H9 (cell line): ENCODE measurements at regions not wholly inside any gene's neighbourhood (a gene's known extent, or its start where the extent isn't known, plus 50 kb on each side); places are given as distances from the start of the nearest gene placed in this dataset.

Experiments
- DNase-seq: peaks from one replicate; pipeline ENCODE4 v3.0.0-alpha.2; 2017
- H2AFZ ChIP-seq: one replicate; pipeline ENCODE4 v1.6.1; 2013; ENCODE audit warnings: mild to moderate bottlenecking, low read length, control low read depth, moderate library complexity
- H2AK5ac ChIP-seq: 2 replicates; pipeline ENCODE4 v1.6.1; 2013; ENCODE audit warnings: low read length, control low read depth, mixed read lengths; ENCODE audit not compliant: insufficient read length
- H2BK120ac ChIP-seq: one replicate; pipeline ENCODE4 v1.6.1; 2013; ENCODE audit warnings: low read depth, mild to moderate bottlenecking, low read length, control low read depth, inconsistent platforms; ENCODE audit not compliant: poor library complexity, severe bottlenecking
- H2BK12ac ChIP-seq: 2 replicates; pipeline ENCODE4 v1.6.1; 2013; ENCODE audit warnings: low read length, control low read depth, mixed read lengths, low read depth; ENCODE audit not compliant: insufficient read length
- H2BK15ac ChIP-seq: 2 replicates; pipeline ENCODE4 v1.6.1; 2013; ENCODE audit warnings: low read depth, low read length, control low read depth
- H2BK20ac ChIP-seq: one replicate; pipeline ENCODE4 v1.6.1; 2013; ENCODE audit warnings: low read depth, mild to moderate bottlenecking, low read length, control low read depth, inconsistent platforms; ENCODE audit not compliant: poor library complexity, severe bottlenecking
- H2BK5ac ChIP-seq: 2 replicates; pipeline ENCODE4 v1.6.1; 2013; ENCODE audit warnings: low read length, control low read depth, mixed read lengths; ENCODE audit not compliant: insufficient read length
- H3K14ac ChIP-seq: 2 replicates; pipeline ENCODE4 v1.6.1; 2013; ENCODE audit warnings: low read length, control low read depth; ENCODE audit not compliant: insufficient read depth
- H3K18ac ChIP-seq: 2 replicates; pipeline ENCODE4 v1.6.1; 2013; ENCODE audit warnings: low read depth, mild to moderate bottlenecking, mixed read lengths, low read length, control low read depth; ENCODE audit not compliant: insufficient read length
- H3K23ac ChIP-seq: 2 replicates; pipeline ENCODE4 v1.6.1; 2013; ENCODE audit warnings: low read length, control low read depth, mixed read lengths, low read depth; ENCODE audit not compliant: insufficient read length
- H3K23me2 ChIP-seq: 2 replicates; pipeline ENCODE4 v1.6.1; 2013; ENCODE audit warnings: low read depth, mild to moderate bottlenecking, mixed read lengths, low read length, control low read depth; ENCODE audit not compliant: insufficient read length, poor library complexity, severe bottlenecking
- H3K27ac ChIP-seq: 2 replicates; pipeline ENCODE4 v1.5.1; 2013; ENCODE audit warnings: low read length, control low read depth, mixed read lengths, low read depth; ENCODE audit not compliant: insufficient read length
- H3K27me3 ChIP-seq: 2 replicates; pipeline ENCODE4 v1.6.1; 2013; ENCODE audit warnings: low read length, control low read depth, inconsistent platforms; ENCODE audit not compliant: insufficient read depth
- H3K4ac ChIP-seq: 2 replicates; pipeline ENCODE4 v1.6.1; 2013; ENCODE audit warnings: low read depth, mild to moderate bottlenecking, control low read depth, inconsistent platforms, low read length, moderate library complexity
- H3K4me1 ChIP-seq: 2 replicates; pipeline ENCODE4 v1.6.1; 2013; ENCODE audit warnings: low read length, control low read depth, inconsistent platforms; ENCODE audit not compliant: insufficient read depth
- H3K4me2 ChIP-seq: 2 replicates; pipeline ENCODE4 v1.6.1; 2013; ENCODE audit warnings: low read length, control low read depth, mixed read lengths; ENCODE audit not compliant: insufficient read length, insufficient read depth
- H3K56ac ChIP-seq: 2 replicates; pipeline ENCODE4 v1.6.1; 2013; ENCODE audit warnings: low read depth, mild to moderate bottlenecking, mixed read lengths, low read length, control low read depth; ENCODE audit not compliant: insufficient read length
- H3K79me1 ChIP-seq: 2 replicates; pipeline ENCODE4 v1.6.1; 2013; ENCODE audit warnings: low read depth, mild to moderate bottlenecking, moderate library complexity, low read length, control low read depth, inconsistent platforms; ENCODE audit not compliant: insufficient read depth, poor library complexity, severe bottlenecking
- H3K79me2 ChIP-seq: 2 replicates; pipeline ENCODE4 v1.6.1; 2013; ENCODE audit warnings: low read length, control low read depth, inconsistent platforms; ENCODE audit not compliant: insufficient read depth
- H3K9ac ChIP-seq: 2 replicates; pipeline ENCODE4 v1.6.1; 2013; ENCODE audit warnings: low read length, control low read depth, mixed read lengths; ENCODE audit not compliant: insufficient read length; ENCODE audit errors: extremely low read depth
- H3K9me3 ChIP-seq: one replicate; pipeline ENCODE4 v1.6.1; 2013; ENCODE audit warnings: low read depth, low read length, inconsistent platforms; ENCODE audit not compliant: control insufficient read depth
- H3T11ph ChIP-seq: one replicate; pipeline ENCODE4 v1.6.1; 2013; ENCODE audit warnings: mild to moderate bottlenecking, low read length, control low read depth, inconsistent platforms
- H4K20me1 ChIP-seq: one replicate; pipeline ENCODE4 v1.6.1; 2013; ENCODE audit not compliant: control insufficient read depth, insufficient read length, insufficient read depth
- H4K5ac ChIP-seq: 2 replicates; pipeline ENCODE4 v1.6.1; 2013; ENCODE audit warnings: low read depth, mild to moderate bottlenecking, mixed read lengths, low read length, control low read depth; ENCODE audit not compliant: insufficient read length
- H4K8ac ChIP-seq: replicated peaks from 2 replicates; pipeline ENCODE4 v1.6.1; 2013; ENCODE audit warnings: low read length, control low read depth, mixed read lengths, low read depth; ENCODE audit not compliant: insufficient read length
- H4K91ac ChIP-seq: 2 replicates; pipeline ENCODE4 v1.6.1; 2013; ENCODE audit warnings: low read depth, mild to moderate bottlenecking, moderate library complexity, mixed read lengths, low read length, control low read depth; ENCODE audit not compliant: insufficient read length
- H3K27ac Mint-ChIP-seq, 3 experiments: 2 replicates in 2 of 3; 3 replicates in 1 of 3; pipeline ENCODE4 v1.8.0; 2020 to 2021; ENCODE audit warnings: mixed read lengths in 3 of 3, mild to moderate bottlenecking in 1 of 3, moderate library complexity in 1 of 3
- H3K27me3 Mint-ChIP-seq: 2 replicates; pipeline ENCODE4 v1.8.0; 2021; ENCODE audit warnings: low read depth, mild to moderate bottlenecking, moderate library complexity, mixed read lengths
- H3K36me3 Mint-ChIP-seq, 3 experiments: 2 replicates in 2 of 3; 3 replicates in 1 of 3; pipeline ENCODE4 v1.8.0; 2020 to 2021; ENCODE audit warnings: low read depth in 3 of 3, mixed read lengths in 3 of 3; ENCODE audit not compliant: insufficient read depth in 1 of 3
- H3K4me1 Mint-ChIP-seq, 2 experiments: 2 replicates each; pipeline ENCODE4 v1.8.0; 2020; ENCODE audit warnings: mixed read lengths in 2 of 2
- H3K4me3 Mint-ChIP-seq, 2 experiments: 2 replicates in 1 of 2; 3 replicates in 1 of 2; pipeline ENCODE4 v1.8.0; 2020 to 2021; ENCODE audit warnings: mild to moderate bottlenecking in 2 of 2, mixed read lengths in 2 of 2, moderate library complexity in 1 of 2
- H3K9me3 Mint-ChIP-seq, 2 experiments: 2 replicates in 1 of 2; 3 replicates in 1 of 2; pipeline ENCODE4 v1.8.0; 2020; ENCODE audit warnings: mild to moderate bottlenecking in 2 of 2, mixed read lengths in 2 of 2, moderate library complexity in 1 of 2
- WGBS: extraction: QIAGEN DNeasy Blood & Tissue Kit; methylation state at CpG from one replicate; pipeline ENCODE4 v1.1.7; 2013; ENCODE audit warnings: missing lambda C conversion rate, low lambda C conversion rate, mixed read lengths; ENCODE audit not compliant: insufficient read length; ENCODE audit errors: extremely low coverage; 5-methylcytosine and 5-hydroxymethylcytosine counted together
- TF ChIP-seq, protein P1 (sequence below): fragments of 200-600 bp; sonication (generic); conservative IDR thresholded peaks from 3 replicates; pipeline ENCODE4 v1.8.0; 2021; ENCODE audit warnings: antibody characterized with exemption, mild to moderate bottlenecking

DNA sequence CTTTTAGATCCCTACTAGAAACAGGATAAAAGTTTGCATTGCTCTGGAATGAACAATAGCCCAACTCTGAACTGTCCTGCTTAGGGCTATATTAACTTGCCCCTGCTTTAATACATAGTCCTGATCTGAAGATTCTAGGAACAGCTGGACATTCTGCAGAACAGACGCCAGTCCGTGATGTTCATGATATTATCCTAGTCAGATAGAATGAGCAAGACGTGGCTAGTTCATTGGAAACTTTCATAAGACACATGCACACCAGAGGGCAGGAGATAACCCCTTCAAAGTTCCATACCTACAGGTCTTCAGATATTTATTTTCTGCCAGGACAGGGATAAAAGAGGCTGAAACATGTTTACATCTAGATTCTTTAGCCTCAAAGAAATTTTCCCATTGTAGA lies 75.5 kb upstream of the CLNK start:
- H3K56ac ChIP-seq, result no peak overlapping the region
- no peak overlapping the region for H3K4me2 ChIP-seq
- no peak overlapping the region for H3T11ph ChIP-seq
- no peak overlapping the region for H2BK15ac ChIP-seq
- no peak overlapping the region for H3K23ac ChIP-seq
- H2AK5ac ChIP-seq, result no peak overlapping the region
- Mint-ChIP-seq H3K9me3 (peaks cover 0 to 2% of the 10 kb centered on the region in 2 experiments; a peak in 1 of 5 replicates), H3K36me3 (no peaks in the 10 kb centered on the region; a peak in 1 of 7 replicates), H3K4me3 (no peak overlapping the region), H3K27me3 (no peaks in the 10 kb centered on the region), H3K27ac (no peak overlapping the region), H3K4me1 (peaks cover 7 to 8% of the 10 kb centered on the region in 2 experiments; a peak in 2 of 4 replicates)
- H3K4me1 ChIP-seq, result no peaks in the 10 kb centered on the region
- no peak overlapping the region for H4K5ac ChIP-seq
- H3K23me2 ChIP-seq, result no peaks in the 10 kb centered on the region
- H2BK12ac ChIP-seq, result no peak overlapping the region
- H3K14ac ChIP-seq, result no peak overlapping the region
- no peak for DNase-seq
- no peak overlapping the region for H3K27ac ChIP-seq
- no peak overlapping the region for H4K91ac ChIP-seq
- no peaks in the 10 kb centered on the region for H3K79me2 ChIP-seq
- no peaks in the 10 kb centered on the region for H3K27me3 ChIP-seq
- H2BK120ac ChIP-seq, result no peak overlapping the region
- no peak overlapping the region for H3K9ac ChIP-seq
- H3K79me1 ChIP-seq, result no peaks in the 10 kb centered on the region
- no peak overlapping the region for H2BK5ac ChIP-seq
- WGBS, result no CpG with 5 or more reads among the region's 3 CpGs
- no peaks in the 10 kb centered on the region for H4K20me1 ChIP-seq
- H3K9me3 ChIP-seq, result no peaks in the 10 kb centered on the region
- H4K8ac ChIP-seq, result no peak overlapping the region
- no peak overlapping the region for H2AFZ ChIP-seq
- no peak overlapping the region for H2BK20ac ChIP-seq
- TF ChIP-seq, protein P1, sequence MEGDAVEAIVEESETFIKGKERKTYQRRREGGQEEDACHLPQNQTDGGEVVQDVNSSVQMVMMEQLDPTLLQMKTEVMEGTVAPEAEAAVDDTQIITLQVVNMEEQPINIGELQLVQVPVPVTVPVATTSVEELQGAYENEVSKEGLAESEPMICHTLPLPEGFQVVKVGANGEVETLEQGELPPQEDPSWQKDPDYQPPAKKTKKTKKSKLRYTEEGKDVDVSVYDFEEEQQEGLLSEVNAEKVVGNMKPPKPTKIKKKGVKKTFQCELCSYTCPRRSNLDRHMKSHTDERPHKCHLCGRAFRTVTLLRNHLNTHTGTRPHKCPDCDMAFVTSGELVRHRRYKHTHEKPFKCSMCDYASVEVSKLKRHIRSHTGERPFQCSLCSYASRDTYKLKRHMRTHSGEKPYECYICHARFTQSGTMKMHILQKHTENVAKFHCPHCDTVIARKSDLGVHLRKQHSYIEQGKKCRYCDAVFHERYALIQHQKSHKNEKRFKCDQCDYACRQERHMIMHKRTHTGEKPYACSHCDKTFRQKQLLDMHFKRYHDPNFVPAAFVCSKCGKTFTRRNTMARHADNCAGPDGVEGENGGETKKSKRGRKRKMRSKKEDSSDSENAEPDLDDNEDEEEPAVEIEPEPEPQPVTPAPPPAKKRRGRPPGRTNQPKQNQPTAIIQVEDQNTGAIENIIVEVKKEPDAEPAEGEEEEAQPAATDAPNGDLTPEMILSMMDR, result no peak
- no peak overlapping the region for H3K4ac ChIP-seq
- H3K18ac ChIP-seq, result no peak overlapping the region
